Astrocyte (in vitro differentiated cells and primary cell): ENCODE measurements at regions not wholly inside any gene's neighbourhood (a gene's known extent, or its start where the extent isn't known, plus 50 kb on each side); places are given as distances from the start of the nearest gene placed in this dataset.

ENCODE experiments used
- DNase-seq: peaks from one replicate; pipeline ENCODE4 v3.0.0-alpha.2; 2010; ENCODE audit warnings: low read depth
- FAIRE-seq: peaks from 2 replicates; lab custom pipeline; 2011; peaks lifted over from hg19 to GRCh38; lab: Jason Lieb, UNC
- H2AFZ ChIP-seq: 2 replicates; pipeline ENCODE4 v1.6.0; 2012; ENCODE audit warnings: low read depth, low read length, inconsistent platforms
- H3K27ac ChIP-seq: 2 replicates; pipeline ENCODE4 v1.5.1; 2011; ENCODE audit warnings: low read depth, low read length, inconsistent platforms
- H3K27me3 ChIP-seq: 2 replicates; pipeline ENCODE4 v1.6.0; 2011; ENCODE audit warnings: low read length, inconsistent platforms; ENCODE audit not compliant: insufficient read depth
- H3K36me3 ChIP-seq: 2 replicates; pipeline ENCODE4 v1.5.1; 2011; ENCODE audit warnings: low read length, inconsistent platforms; ENCODE audit not compliant: insufficient read depth
- H3K4me1 ChIP-seq: 2 replicates; pipeline ENCODE4 v1.5.1; 2011; ENCODE audit warnings: low read length, inconsistent platforms; ENCODE audit not compliant: insufficient read depth
- H3K4me2 ChIP-seq: 2 replicates; pipeline ENCODE4 v1.6.0; 2012; ENCODE audit warnings: low read length, inconsistent platforms
- H3K4me3 ChIP-seq: 2 replicates; pipeline ENCODE4 v1.5.1; 2011; ENCODE audit warnings: low read depth, mild to moderate bottlenecking, low read length, inconsistent platforms; ENCODE audit not compliant: insufficient read depth
- H3K79me2 ChIP-seq: 2 replicates; pipeline ENCODE4 v1.6.0; 2012; ENCODE audit warnings: mild to moderate bottlenecking, low read length, inconsistent platforms; ENCODE audit not compliant: insufficient read depth
- H3K9ac ChIP-seq: 2 replicates; pipeline ENCODE4 v1.6.0; 2012; ENCODE audit warnings: mild to moderate bottlenecking, low read length, inconsistent platforms
- H3K9me3 ChIP-seq: 2 replicates; pipeline ENCODE4 v1.5.1; 2012; ENCODE audit warnings: low read depth, mild to moderate bottlenecking, low read length, inconsistent platforms; ENCODE audit not compliant: insufficient read depth
- H4K20me1 ChIP-seq: 2 replicates; pipeline ENCODE4 v1.6.0; 2012; ENCODE audit warnings: low read length, inconsistent platforms; ENCODE audit not compliant: insufficient read depth
- H3K27ac Mint-ChIP-seq: one replicate; pipeline ENCODE4 v1.8.0; 2021; ENCODE audit warnings: mild to moderate bottlenecking, mixed read lengths; ENCODE audit not compliant: unreplicated experiment
- H3K27me3 Mint-ChIP-seq: one replicate; pipeline ENCODE4 v1.8.0; 2021; ENCODE audit warnings: low read depth, mixed read lengths; ENCODE audit not compliant: unreplicated experiment
- H3K36me3 Mint-ChIP-seq: one replicate; pipeline ENCODE4 v1.8.0; 2021; ENCODE audit warnings: low read depth, mixed read lengths; ENCODE audit not compliant: unreplicated experiment
- H3K4me1 Mint-ChIP-seq: one replicate; pipeline ENCODE4 v1.8.0; 2021; ENCODE audit warnings: low read depth, mixed read lengths; ENCODE audit not compliant: unreplicated experiment
- H3K4me3 Mint-ChIP-seq: one replicate; pipeline ENCODE4 v1.8.0; 2021; ENCODE audit warnings: mild to moderate bottlenecking, moderate library complexity, mixed read lengths; ENCODE audit not compliant: unreplicated experiment
- H3K9me3 Mint-ChIP-seq: one replicate; pipeline ENCODE4 v1.8.0; 2021; ENCODE audit warnings: mild to moderate bottlenecking, mixed read lengths; ENCODE audit not compliant: unreplicated experiment
- EZH2 ChIP-seq: IDR thresholded peaks from 2 replicates; pipeline ENCODE4 v1.6.1; 2012; ENCODE audit warnings: mild to moderate bottlenecking, low read length, inconsistent platforms; ENCODE audit not compliant: insufficient read depth
- TF ChIP-seq, protein P1 (sequence below): IDR thresholded peaks from 2 replicates; pipeline ENCODE4 v1.5.1; 2011; ENCODE audit warnings: low read depth, mild to moderate bottlenecking, inconsistent platforms, low read length, moderate library complexity; ENCODE audit not compliant: insufficient read depth

GRCh38 chr10:33483816-33484190, 149.3 kb upstream of the NRP1 start:
- Mint-ChIP-seq H3K36me3 (no peaks in the 10 kb centered on the region), H3K27ac (no peak overlapping the region), H3K4me3 (no peak overlapping the region), H3K27me3 (no peaks in the 10 kb centered on the region), H3K9me3 (no peaks in the 10 kb centered on the region), H3K4me1 (peaks cover 10% of the 10 kb centered on the region)
- Histone ChIP-seq H3K4me3 (no peak overlapping the region), H3K4me2 (no peak overlapping the region), H3K9ac (no peak overlapping the region), H3K36me3 (no peaks in the 10 kb centered on the region), H3K4me1 (no peaks in the 10 kb centered on the region), H3K27ac (no peak overlapping the region), H3K27me3 (no peaks in the 10 kb centered on the region), H3K9me3 (no peaks in the 10 kb centered on the region), H4K20me1 (no peaks in the 10 kb centered on the region), H3K79me2 (no peaks in the 10 kb centered on the region), H2AFZ (no peak overlapping the region)
- FAIRE-seq (peak; percentile 17), DNase-seq (no peak)
- TF ChIP-seq EZH2 = no peak
- TF ChIP-seq, protein P1, sequence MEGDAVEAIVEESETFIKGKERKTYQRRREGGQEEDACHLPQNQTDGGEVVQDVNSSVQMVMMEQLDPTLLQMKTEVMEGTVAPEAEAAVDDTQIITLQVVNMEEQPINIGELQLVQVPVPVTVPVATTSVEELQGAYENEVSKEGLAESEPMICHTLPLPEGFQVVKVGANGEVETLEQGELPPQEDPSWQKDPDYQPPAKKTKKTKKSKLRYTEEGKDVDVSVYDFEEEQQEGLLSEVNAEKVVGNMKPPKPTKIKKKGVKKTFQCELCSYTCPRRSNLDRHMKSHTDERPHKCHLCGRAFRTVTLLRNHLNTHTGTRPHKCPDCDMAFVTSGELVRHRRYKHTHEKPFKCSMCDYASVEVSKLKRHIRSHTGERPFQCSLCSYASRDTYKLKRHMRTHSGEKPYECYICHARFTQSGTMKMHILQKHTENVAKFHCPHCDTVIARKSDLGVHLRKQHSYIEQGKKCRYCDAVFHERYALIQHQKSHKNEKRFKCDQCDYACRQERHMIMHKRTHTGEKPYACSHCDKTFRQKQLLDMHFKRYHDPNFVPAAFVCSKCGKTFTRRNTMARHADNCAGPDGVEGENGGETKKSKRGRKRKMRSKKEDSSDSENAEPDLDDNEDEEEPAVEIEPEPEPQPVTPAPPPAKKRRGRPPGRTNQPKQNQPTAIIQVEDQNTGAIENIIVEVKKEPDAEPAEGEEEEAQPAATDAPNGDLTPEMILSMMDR = no peak

- FAIRE-seq (no peak), DNase-seq (no peak)
- no peaks in the 10 kb centered on the region for H3K9me3 ChIP-seq
- H3K79me2 ChIP-seq = no peaks in the 10 kb centered on the region
- H3K4me1 Mint-ChIP-seq = peaks cover 10% of the 10 kb centered on the region
- no peaks in the 10 kb centered on the region for H3K27me3 ChIP-seq
- H3K27me3 Mint-ChIP-seq = no peaks in the 10 kb centered on the region
- no peaks in the 10 kb centered on the region for H3K36me3 Mint-ChIP-seq
- no peak overlapping the region for H3K27ac ChIP-seq
- no peak overlapping the region for H3K4me3 Mint-ChIP-seq
- H3K27ac Mint-ChIP-seq = no peak overlapping the region
- H4K20me1 ChIP-seq = no peaks in the 10 kb centered on the region
- H3K4me3 ChIP-seq = no peak overlapping the region
- H3K9ac ChIP-seq = no peak overlapping the region
- no peak overlapping the region for H2AFZ ChIP-seq
- H3K4me1 ChIP-seq = no peaks in the 10 kb centered on the region
- TF ChIP-seq, protein P1 = no peak
- no peak for TF ChIP-seq EZH2
- no peaks in the 10 kb centered on the region for H3K36me3 ChIP-seq
- H3K4me2 ChIP-seq = no peak overlapping the region
- no peaks in the 10 kb centered on the region for H3K9me3 Mint-ChIP-seq
Measured at GRCh38 chr10:33483124-33483815, 148.8 kb upstream of the NRP1 start.

DNA sequence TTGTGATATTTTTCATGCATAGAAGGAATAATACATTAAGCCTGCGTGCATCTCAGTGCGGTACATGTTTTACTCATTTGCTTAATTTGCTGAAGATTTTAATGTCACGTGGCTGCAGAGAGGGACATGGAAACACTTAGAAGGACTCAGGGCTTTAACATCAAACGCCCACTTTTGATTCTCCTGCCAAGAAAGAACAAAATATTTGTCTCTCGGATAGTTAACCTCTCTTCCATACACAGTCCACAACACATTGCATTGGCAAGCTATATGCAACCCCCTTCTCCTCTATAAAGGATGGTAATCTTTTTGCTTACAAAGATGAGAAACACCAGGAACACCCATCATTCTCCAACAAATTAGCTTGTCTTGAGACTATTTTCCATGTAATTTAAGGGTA, 148.0 kb upstream of the NRP1 start:
- H3K36me3 Mint-ChIP-seq = no peaks in the 10 kb centered on the region
- no peak for TF ChIP-seq EZH2
- TF ChIP-seq, protein P1 = no peak
- H3K27me3 Mint-ChIP-seq = no peaks in the 10 kb centered on the region
- Histone ChIP-seq H3K9ac (no peak overlapping the region), H3K79me2 (no peaks in the 10 kb centered on the region), H3K4me3 (no peak overlapping the region), H4K20me1 (no peaks in the 10 kb centered on the region), H3K27ac (no peak overlapping the region), H3K4me1 (no peaks in the 10 kb centered on the region), H3K36me3 (no peaks in the 10 kb centered on the region), H2AFZ (no peak overlapping the region), H3K9me3 (no peaks in the 10 kb centered on the region), H3K27me3 (no peaks in the 10 kb centered on the region), H3K4me2 (no peak overlapping the region)
- no peaks in the 10 kb centered on the region for H3K9me3 Mint-ChIP-seq
- H3K4me3 Mint-ChIP-seq = no peak overlapping the region
- no peak overlapping the region for H3K27ac Mint-ChIP-seq
- DNase-seq (no peak), FAIRE-seq (no peak)
- H3K4me1 Mint-ChIP-seq = peaks cover 10% of the 10 kb centered on the region
